SK-N-MC (cell line): ENCODE measurements at regions not wholly inside any gene's neighbourhood (a gene's known extent, or its start where the extent isn't known, plus 50 kb on each side); places are given as distances from the start of the nearest gene placed in this dataset.

ENCODE experiments used
- EZH2 ChIP-seq: fragments of 200-600 bp; sonication (generic); IDR thresholded peaks from one replicate; pipeline ENCODE4 v1.6.1; 2017; ENCODE audit warnings: antibody characterized with exemption
- FOXP2 ChIP-seq: optimal IDR thresholded peaks from 2 replicates; pipeline ENCODE3; 2011; ENCODE audit warnings: mild to moderate bottlenecking, moderate library complexity; ENCODE audit not compliant: insufficient read depth; ENCODE audit errors: extremely low read length, control extremely low read depth
- POLR2AphosphoS5 ChIP-seq: IDR thresholded peaks from 2 replicates; pipeline ENCODE4 v1.6.1; 2012; ENCODE audit warnings: mild to moderate bottlenecking, low read depth, low read length, borderline replicate concordance

DNA sequence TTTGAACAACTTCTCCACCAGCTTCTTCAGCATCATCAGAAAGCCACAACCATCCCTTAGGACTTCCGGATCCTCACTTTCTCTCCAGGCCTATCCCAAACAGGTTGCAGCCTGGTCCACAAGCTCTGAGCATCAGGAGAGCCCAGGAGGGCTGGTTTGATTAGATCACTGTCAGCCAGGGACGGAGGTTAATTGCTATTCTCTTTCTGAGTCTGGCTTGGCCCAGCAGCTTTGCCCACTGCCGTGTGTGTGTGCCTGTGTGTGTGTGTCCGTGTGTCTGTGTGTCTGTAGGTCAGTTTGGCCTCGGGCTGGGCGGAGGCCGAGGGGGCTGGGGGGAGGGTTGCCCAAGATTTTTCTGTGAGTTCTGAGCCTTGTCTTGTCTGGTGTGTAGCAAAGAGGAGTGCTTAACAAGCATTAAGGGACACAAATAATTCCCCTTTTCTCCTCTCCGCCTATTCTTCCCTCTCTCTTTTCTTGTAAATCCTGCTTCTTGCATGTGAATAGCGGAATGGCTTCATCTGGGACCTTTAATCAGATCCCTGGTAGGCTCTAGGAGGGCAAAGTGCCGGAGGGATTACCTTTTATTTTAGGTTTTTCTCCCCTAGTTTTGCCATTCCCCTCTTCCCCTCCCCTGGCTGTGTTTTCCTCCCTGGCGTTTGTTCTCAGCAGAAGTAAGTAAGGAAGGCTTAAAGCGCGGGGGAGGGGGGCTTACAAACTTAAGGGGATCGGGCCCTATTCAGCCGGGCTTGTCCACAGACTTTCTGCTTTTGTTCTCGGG is 138.2 kb upstream of the LHX5 start:
- TF ChIP-seq FOXP2, result no peak
- no peak for TF ChIP-seq EZH2
- TF ChIP-seq POLR2AphosphoS5, result no peak
